SK-N-MC (cell line): ENCODE measurements at regions not wholly inside any gene's neighbourhood (a gene's known extent, or its start where the extent isn't known, plus 50 kb on each side); places are given as distances from the start of the nearest gene placed in this dataset.

ENCODE experiments used
- EZH2 ChIP-seq: fragments of 200-600 bp; sonication (generic); IDR thresholded peaks from one replicate; pipeline ENCODE4 v1.6.1; 2017; ENCODE audit warnings: antibody characterized with exemption
- POLR2AphosphoS5 ChIP-seq: IDR thresholded peaks from 2 replicates; pipeline ENCODE4 v1.6.1; 2012; ENCODE audit warnings: mild to moderate bottlenecking, low read depth, low read length, borderline replicate concordance

DNA sequence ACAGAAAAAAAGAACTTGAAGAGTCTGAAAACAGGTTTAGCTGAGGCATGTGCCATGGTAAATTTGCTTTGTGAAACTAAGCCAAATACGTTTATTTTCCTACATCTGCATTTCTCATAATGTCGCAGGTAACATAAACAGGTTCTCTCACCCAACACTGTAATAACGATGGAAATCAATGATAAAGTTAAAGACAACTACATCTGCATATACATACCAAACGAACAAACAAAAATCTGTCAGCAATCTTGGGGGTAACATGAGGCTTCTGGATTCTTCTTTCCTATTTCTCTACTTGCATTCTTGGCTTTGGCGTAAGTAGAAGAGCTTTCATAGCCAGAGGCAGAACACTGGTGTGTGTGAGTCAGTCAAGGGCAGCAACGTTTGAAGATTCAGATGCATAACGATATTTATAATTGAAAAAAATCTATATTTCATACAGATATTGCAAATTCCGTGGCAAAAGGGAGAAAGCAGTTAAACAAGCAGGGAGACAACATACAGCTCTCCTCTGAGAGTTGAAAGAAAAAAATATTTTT, 195.1 kb downstream of the EDN1 start:
- no peak for TF ChIP-seq POLR2AphosphoS5
- TF ChIP-seq EZH2 = no peak
